Natural killer cell (primary cell): ENCODE measurements at regions not wholly inside any gene's neighbourhood (a gene's known extent, or its start where the extent isn't known, plus 50 kb on each side); places are given as distances from the start of the nearest gene placed in this dataset.

Experiments used
- ATAC-seq, 3 donors: fragments of 150-1000 bp in 2 of 3; fragments of 200-7000 bp in 1 of 3; cut with Tn5 transposase; 1 replicate in 1 of 3; 2 replicates in 2 of 3; pipeline ENCODE4 v1.10.0; 2021; ENCODE audit warnings: mild to moderate bottlenecking in 2 of 3, moderate library complexity in 2 of 3
- DNase-seq, 2 donors: peaks; one replicate each; pipeline versions ENCODE4 v3.0.0 to v3.0.0-alpha.2; 2013 to 2021; ENCODE audit warnings: mixed read lengths in 1 of 2
- H3K27ac ChIP-seq: one replicate; pipeline ENCODE4 v1.5.1; 2013; ENCODE audit warnings: mild to moderate bottlenecking, low read length
- H3K27me3 ChIP-seq: one replicate; pipeline ENCODE4 v1.6.1; 2013; ENCODE audit warnings: low read length; ENCODE audit not compliant: control insufficient read depth, insufficient read depth
- H3K36me3 ChIP-seq: one replicate; pipeline ENCODE4 v1.6.1; 2013; ENCODE audit warnings: low read length; ENCODE audit not compliant: control insufficient read depth, insufficient read depth
- H3K4me1 ChIP-seq: one replicate; pipeline ENCODE4 v1.6.1; 2013; ENCODE audit warnings: low read length; ENCODE audit not compliant: control insufficient read depth, insufficient read depth
- H3K4me3 ChIP-seq: one replicate; pipeline ENCODE4 v1.5.1; 2013; ENCODE audit warnings: low read length
- H3K9me3 ChIP-seq: one replicate; pipeline ENCODE4 v1.6.1; 2013; ENCODE audit warnings: low read length; ENCODE audit not compliant: control insufficient read depth, insufficient read depth
- H3K27ac Mint-ChIP-seq, 2 donors: one replicate each; pipeline ENCODE4 v1.8.0; 2022; ENCODE audit warnings: mild to moderate bottlenecking in 2 of 2, mixed read lengths in 2 of 2, moderate library complexity in 1 of 2
- H3K27me3 Mint-ChIP-seq, 2 donors: one replicate each; pipeline ENCODE4 v1.8.0; 2022; ENCODE audit warnings: low read depth in 2 of 2, mixed read lengths in 2 of 2
- H3K36me3 Mint-ChIP-seq: one replicate; pipeline ENCODE4 v1.8.0; 2022; ENCODE audit warnings: mixed read lengths
- H3K4me1 Mint-ChIP-seq, 2 donors: one replicate each; pipeline ENCODE4 v1.8.0; 2022; ENCODE audit warnings: mixed read lengths in 2 of 2
- H3K4me3 Mint-ChIP-seq: one replicate; pipeline ENCODE4 v1.8.0; 2022; ENCODE audit warnings: mild to moderate bottlenecking, moderate library complexity, mixed read lengths
- H3K9me3 Mint-ChIP-seq, 2 donors: one replicate each; pipeline ENCODE4 v1.8.0; 2022; ENCODE audit warnings: mixed read lengths in 2 of 2
- CTCF ChIP-seq: fragments of 200-600 bp; IDR thresholded peaks from one replicate; pipeline ENCODE4 v1.8.0; 2022; ENCODE audit warnings: antibody characterized with exemption
- WGBS: methylation state at CpG from one replicate; pipeline ENCODE4 v1.1.7; 2013; ENCODE audit warnings: missing lambda C conversion rate; ENCODE audit not compliant: insufficient coverage; 5-methylcytosine and 5-hydroxymethylcytosine counted together
- intact Hi-C: fragments of 100-400 bp; cut with micrococcal nuclease; formaldehyde crosslinking; loops from one replicate; pipeline ENCODE4 v1.14.2; 2022

GRCh38 chr5:87912419-87912818 lies 356.2 kb downstream of the TMEM161B start:
- 80% methylated on average over 1 of the region's 1 CpG for WGBS

GRCh38 chr5:87909382-87909781 lies 359.3 kb downstream of the TMEM161B start:
- intact Hi-C loops = no loop called here
- H3K36me3 Mint-ChIP-seq = no peaks in the 10 kb centered on the region
- H3K36me3 ChIP-seq = no peaks in the 10 kb centered on the region

More at GRCh38 chr5:87912419-87912818, 356.2 kb downstream of the TMEM161B start:
- DNase-seq = no peak
- Histone ChIP-seq H3K36me3 (no peaks in the 10 kb centered on the region), H3K4me3 (no peak overlapping the region), H3K4me1 (no peaks in the 10 kb centered on the region), H3K9me3 (no peaks in the 10 kb centered on the region), H3K27ac (no peak overlapping the region), H3K27me3 (no peaks in the 10 kb centered on the region)
- no peaks in the 10 kb centered on the region for H3K36me3 Mint-ChIP-seq
- no peaks in the 10 kb centered on the region for H3K27me3 Mint-ChIP-seq
- no peak overlapping the region for H3K27ac Mint-ChIP-seq
- no peak for ATAC-seq
- H3K4me1 Mint-ChIP-seq = no peaks in the 10 kb centered on the region
- peaks cover 3 to 12% of the 10 kb centered on the region in 2 donors for H3K9me3 Mint-ChIP-seq
- no peak for TF ChIP-seq CTCF
- H3K4me3 Mint-ChIP-seq = no peak overlapping the region
- intact Hi-C loops = no loop called here

GRCh38 chr5:87906962-87907361 lies 361.7 kb downstream of the TMEM161B start:
- ATAC-seq (no peak), DNase-seq (no peak)
- H3K27ac Mint-ChIP-seq = no peak overlapping the region
- no peaks in the 10 kb centered on the region for H3K36me3 ChIP-seq
- no peak overlapping the region for H3K27ac ChIP-seq
- no peak overlapping the region for H3K4me3 Mint-ChIP-seq
- no peak overlapping the region for H3K4me3 ChIP-seq
- no peaks in the 10 kb centered on the region for H3K4me1 ChIP-seq
- H3K36me3 Mint-ChIP-seq = no peaks in the 10 kb centered on the region
- H3K9me3 ChIP-seq = no peaks in the 10 kb centered on the region
- no peaks in the 10 kb centered on the region for H3K27me3 ChIP-seq
- no peak for TF ChIP-seq CTCF
- no peaks in the 10 kb centered on the region for H3K4me1 Mint-ChIP-seq
- intact Hi-C loops = no loop called here
- H3K27me3 Mint-ChIP-seq = no peaks in the 10 kb centered on the region
- H3K9me3 Mint-ChIP-seq = peaks cover 0 to 3% of the 10 kb centered on the region in 2 donors

More at GRCh38 chr5:87909382-87909781, 359.3 kb downstream of the TMEM161B start:
- no peaks in the 10 kb centered on the region for H3K9me3 ChIP-seq
- DNase-seq (no peak), ATAC-seq (no peak)
- no peak for TF ChIP-seq CTCF
- no peaks in the 10 kb centered on the region for H3K27me3 ChIP-seq
- H3K9me3 Mint-ChIP-seq = peaks cover 3 to 8% of the 10 kb centered on the region in 2 donors
- no peaks in the 10 kb centered on the region for H3K4me1 Mint-ChIP-seq
- H3K27ac Mint-ChIP-seq = no peak overlapping the region
- H3K4me3 ChIP-seq = no peak overlapping the region
- WGBS = 77% methylated on average over 2 of the region's 2 CpGs
- H3K4me3 Mint-ChIP-seq = no peak overlapping the region
- no peak overlapping the region for H3K27ac ChIP-seq
- no peaks in the 10 kb centered on the region for H3K27me3 Mint-ChIP-seq
- H3K4me1 ChIP-seq = no peaks in the 10 kb centered on the region

- intact Hi-C loops = no loop called here
- Histone ChIP-seq H3K4me1 (no peaks in the 10 kb centered on the region), H3K27ac (no peak overlapping the region), H3K27me3 (no peaks in the 10 kb centered on the region), H3K4me3 (no peak overlapping the region), H3K9me3 (no peaks in the 10 kb centered on the region), H3K36me3 (no peaks in the 10 kb centered on the region)
- Mint-ChIP-seq H3K4me3 (no peak overlapping the region), H3K36me3 (no peaks in the 10 kb centered on the region), H3K27me3 (no peaks in the 10 kb centered on the region), H3K4me1 (no peaks in the 10 kb centered on the region), H3K27ac (no peak overlapping the region), H3K9me3 (peaks cover 0 to 8% of the 10 kb centered on the region in 2 donors)
- no peak for ATAC-seq
- TF ChIP-seq CTCF = no peak
- no peak for DNase-seq
- WGBS = 82% methylated on average over 2 of the region's 2 CpGs
Measured at GRCh38 chr5:87900419-87900818, 368.2 kb downstream of the TMEM161B start.
